Mucosa of descending colon (tissue), 3 donors: ENCODE measurements at regions not wholly inside any gene's neighbourhood (a gene's known extent, or its start where the extent isn't known, plus 50 kb on each side); places are given as distances from the start of the nearest gene placed in this dataset.

ENCODE experiments used
- ATAC-seq: fragments of 200-7000 bp; cut with Tn5 transposase; one replicate; pipeline ENCODE4 v1.9.1; 2020; ENCODE audit warnings: mild to moderate bottlenecking, moderate library complexity
- DNase-seq, 3 donors: peaks; one replicate each; pipeline ENCODE4 v3.0.0-alpha.2; 2020
- H3K36me3 ChIP-seq: fragments of 200-600 bp; one replicate; pipeline ENCODE4 v1.8.0; 2021; ENCODE audit warnings: low read depth, mild to moderate bottlenecking
- H3K4me1 ChIP-seq: fragments of 200-600 bp; one replicate; pipeline ENCODE4 v1.8.0; 2021; ENCODE audit warnings: low read depth, mild to moderate bottlenecking
- H3K4me3 ChIP-seq: fragments of 200-600 bp; one replicate; pipeline ENCODE4 v1.8.0; 2021; ENCODE audit warnings: mild to moderate bottlenecking
- H3K9me3 ChIP-seq: fragments of 200-600 bp; one replicate; pipeline ENCODE4 v1.8.0; 2021; ENCODE audit warnings: mild to moderate bottlenecking
- intact Hi-C, 2 donors: fragments of 100-400 bp; cut with DNase I in 1 of 2; cut with micrococcal nuclease in 1 of 2; formaldehyde crosslinking; loops; one replicate each; pipeline versions ENCODE4 v1.11.0 to v1.11.1; 2022; cut with DNase I, micrococcal nuclease
- TF ChIP-seq, protein P1 (sequence below): fragments of 200-600 bp; IDR thresholded peaks from one replicate; pipeline ENCODE4 v1.8.0; 2022; ENCODE audit warnings: antibody characterized with exemption, mild to moderate bottlenecking
- donor health status: DM: no; HTN: no; CAD: no; lungs with moderate emphysema.
- donor health status: DM: no; HTN: no; CAD: no.
- donor health status: DM: no; HTN: yes; CAD: no.

DNA sequence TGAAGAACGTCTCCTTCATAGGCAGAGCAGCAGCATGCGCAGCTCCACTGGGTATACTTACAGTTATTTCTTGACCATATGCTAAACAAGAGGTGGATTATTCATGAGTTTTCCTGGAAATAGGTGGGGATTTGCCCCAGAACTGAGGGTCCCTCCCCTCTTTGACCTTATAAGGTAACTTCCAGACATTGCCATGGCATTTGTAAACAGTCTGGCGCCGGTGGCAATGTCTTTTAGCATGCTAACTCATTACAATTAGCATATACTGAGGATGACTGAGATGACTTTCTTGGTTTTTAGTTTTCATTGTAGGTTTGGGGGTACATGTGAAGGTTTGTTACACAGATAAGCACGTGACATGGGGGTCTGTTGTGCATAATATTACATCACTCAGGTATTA, 97.3 kb downstream of the MTNR1A start:
- H3K9me3 ChIP-seq: peaks cover 3% of the 10 kb centered on the region
- no peak overlapping the region for H3K4me3 ChIP-seq
- ATAC-seq (no peak), DNase-seq (no peak)
- TF ChIP-seq, protein P1, sequence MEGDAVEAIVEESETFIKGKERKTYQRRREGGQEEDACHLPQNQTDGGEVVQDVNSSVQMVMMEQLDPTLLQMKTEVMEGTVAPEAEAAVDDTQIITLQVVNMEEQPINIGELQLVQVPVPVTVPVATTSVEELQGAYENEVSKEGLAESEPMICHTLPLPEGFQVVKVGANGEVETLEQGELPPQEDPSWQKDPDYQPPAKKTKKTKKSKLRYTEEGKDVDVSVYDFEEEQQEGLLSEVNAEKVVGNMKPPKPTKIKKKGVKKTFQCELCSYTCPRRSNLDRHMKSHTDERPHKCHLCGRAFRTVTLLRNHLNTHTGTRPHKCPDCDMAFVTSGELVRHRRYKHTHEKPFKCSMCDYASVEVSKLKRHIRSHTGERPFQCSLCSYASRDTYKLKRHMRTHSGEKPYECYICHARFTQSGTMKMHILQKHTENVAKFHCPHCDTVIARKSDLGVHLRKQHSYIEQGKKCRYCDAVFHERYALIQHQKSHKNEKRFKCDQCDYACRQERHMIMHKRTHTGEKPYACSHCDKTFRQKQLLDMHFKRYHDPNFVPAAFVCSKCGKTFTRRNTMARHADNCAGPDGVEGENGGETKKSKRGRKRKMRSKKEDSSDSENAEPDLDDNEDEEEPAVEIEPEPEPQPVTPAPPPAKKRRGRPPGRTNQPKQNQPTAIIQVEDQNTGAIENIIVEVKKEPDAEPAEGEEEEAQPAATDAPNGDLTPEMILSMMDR: no peak
- intact Hi-C loops: no loop called here
- no peaks in the 10 kb centered on the region for H3K4me1 ChIP-seq
- H3K36me3 ChIP-seq: no peaks in the 10 kb centered on the region

DNA sequence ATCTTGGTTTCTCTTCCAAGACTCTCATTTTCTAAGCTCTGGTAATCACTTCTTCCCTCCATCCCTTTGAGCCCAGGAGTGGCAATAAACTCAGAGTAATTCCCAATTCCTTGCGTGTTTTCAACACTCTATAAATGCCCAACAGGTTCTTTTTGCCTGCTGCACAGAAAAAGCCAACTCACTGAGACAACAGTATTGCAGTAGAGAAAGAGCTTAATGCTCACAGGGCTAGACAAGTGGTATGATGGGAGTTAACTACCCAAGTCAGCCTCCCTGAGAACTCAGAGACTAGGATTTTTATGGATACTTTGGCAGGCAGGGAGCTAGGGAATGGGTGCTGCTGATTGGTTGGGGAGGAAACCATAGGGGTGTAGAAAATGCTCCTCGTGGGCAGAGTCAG, 103.4 kb downstream of the MTNR1A start:
- no peaks in the 10 kb centered on the region for H3K4me1 ChIP-seq
- peaks cover 28% of the 10 kb centered on the region for H3K9me3 ChIP-seq
- ATAC-seq: no peak
- H3K36me3 ChIP-seq: no peaks in the 10 kb centered on the region
- H3K4me3 ChIP-seq: no peak overlapping the region
- TF ChIP-seq, protein P1: no peak
- DNase-seq: no peak
- intact Hi-C loops: no loop called here

DNA sequence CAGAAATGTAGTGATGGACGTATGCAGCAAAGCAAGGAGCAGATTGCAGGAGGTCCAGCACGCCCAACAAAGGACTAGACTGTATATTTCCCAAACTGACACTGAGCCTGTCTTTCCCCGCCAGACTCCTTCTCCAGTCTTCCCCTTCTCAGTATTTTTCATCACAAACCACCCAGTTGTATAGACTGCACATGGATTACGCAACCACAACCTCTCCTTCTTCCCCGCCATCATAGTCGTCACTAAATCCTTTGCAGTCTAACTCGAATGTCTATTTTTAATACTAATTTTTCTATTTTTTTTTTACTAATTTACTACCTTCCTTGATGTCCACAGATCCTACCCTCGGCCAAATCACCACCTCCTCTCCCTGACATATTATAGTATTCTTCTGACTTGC, 105.4 kb downstream of the MTNR1A start:
- ATAC-seq (no peak), DNase-seq (no peak)
- intact Hi-C loops: no loop called here
- TF ChIP-seq, protein P1: no peak
- H3K4me1 ChIP-seq: no peaks in the 10 kb centered on the region
- peaks cover 28% of the 10 kb centered on the region for H3K9me3 ChIP-seq
- no peak overlapping the region for H3K4me3 ChIP-seq
- no peaks in the 10 kb centered on the region for H3K36me3 ChIP-seq

DNA sequence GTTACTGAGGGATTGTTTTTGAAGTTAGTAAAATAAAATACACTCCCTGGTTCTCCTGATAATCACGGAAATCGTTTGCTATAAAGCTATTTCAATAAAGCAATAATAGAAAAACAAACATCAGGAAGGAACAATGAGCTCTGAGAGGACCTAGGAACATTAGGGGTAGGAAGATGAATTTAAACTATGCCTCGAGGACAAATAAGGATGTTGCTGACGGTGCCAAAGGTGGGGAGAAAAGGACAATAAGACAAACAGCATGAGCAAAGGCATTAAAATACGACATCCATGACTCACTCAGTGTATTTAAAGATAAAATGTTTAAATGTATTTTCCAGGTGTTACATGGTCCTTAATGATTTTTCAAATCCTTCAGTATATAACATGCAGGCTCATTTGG, 110.3 kb downstream of the MTNR1A start:
- Histone ChIP-seq H3K36me3 (no peaks in the 10 kb centered on the region), H3K4me1 (no peaks in the 10 kb centered on the region), H3K4me3 (no peak overlapping the region), H3K9me3 (no peaks in the 10 kb centered on the region)
- intact Hi-C loops: no loop called here
- DNase-seq: peak in 1 of 3 donors; percentile 48
- ATAC-seq: peak; percentile 96
- TF ChIP-seq, protein P1: no peak

DNA sequence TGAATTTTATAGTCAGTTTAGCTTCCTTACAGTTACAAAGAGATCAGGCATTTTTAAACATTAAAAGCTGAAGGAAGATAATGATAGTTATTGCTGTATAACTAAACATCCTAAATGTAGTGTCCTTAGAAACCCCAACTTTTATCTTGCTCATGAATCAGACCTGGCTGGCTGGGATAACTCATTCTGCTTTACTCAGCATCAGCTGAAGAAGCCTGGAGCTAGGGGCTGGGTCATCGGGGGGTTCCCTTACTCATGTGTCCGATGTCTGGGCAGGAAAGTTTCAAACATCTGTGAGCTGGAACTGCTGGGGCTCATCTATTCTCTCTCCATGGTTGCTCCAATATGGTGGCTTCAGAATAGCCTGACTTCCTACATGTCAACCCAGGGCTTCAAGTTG, 113.9 kb downstream of the MTNR1A start:
- intact Hi-C loops: no loop called here
- ATAC-seq: no peak
- TF ChIP-seq, protein P1: no peak

DNA sequence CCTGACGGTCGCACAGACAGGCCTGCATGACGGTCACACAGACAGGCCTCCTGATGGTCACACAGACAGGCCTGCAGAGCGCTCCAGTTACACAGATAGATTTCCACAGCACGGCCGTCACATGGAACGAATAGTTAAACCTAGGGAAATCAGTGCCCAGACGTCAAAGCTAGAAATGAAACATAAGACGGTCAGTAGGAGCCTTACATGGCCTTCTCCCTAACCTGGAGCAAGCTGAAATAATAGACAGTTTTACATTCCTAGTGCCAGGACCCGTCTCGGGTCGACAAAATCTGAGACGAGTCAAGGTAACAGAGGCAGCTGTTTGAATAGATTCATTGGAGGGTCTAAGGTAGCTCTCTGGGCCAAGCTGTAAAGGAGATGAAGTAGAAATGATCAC, 126.9 kb downstream of the MTNR1A start:
- no peaks in the 10 kb centered on the region for H3K9me3 ChIP-seq
- TF ChIP-seq, protein P1: no peak
- ATAC-seq (no peak), DNase-seq (no peak)
- intact Hi-C loops: no loop called here
- H3K4me1 ChIP-seq: no peaks in the 10 kb centered on the region
- no peaks in the 10 kb centered on the region for H3K36me3 ChIP-seq
- H3K4me3 ChIP-seq: no peak overlapping the region

More for the DNA sequence above, 113.9 kb downstream of the MTNR1A start:
- no peaks in the 10 kb centered on the region for H3K36me3 ChIP-seq
- H3K4me3 ChIP-seq: no peak overlapping the region
- no peaks in the 10 kb centered on the region for H3K4me1 ChIP-seq
- H3K9me3 ChIP-seq: peaks cover 4% of the 10 kb centered on the region
- no peak for DNase-seq
